Inflammatory macrophage (primary cell): ENCODE measurements at regions not wholly inside any gene's neighbourhood (a gene's known extent, or its start where the extent isn't known, plus 50 kb on each side); places are given as distances from the start of the nearest gene placed in this dataset.

Experiments
- DNase-seq, 2 donors: peaks; one replicate each; pipeline ENCODE4 v3.0.0-alpha.2; 2020 to 2022

- no peak for DNase-seq
Observed at GRCh38 chr9:82161876-82162275, 173.3 kb downstream of the SPATA31D1 start.

- DNase-seq: no peak
Observed at GRCh38 chr9:82164159-82164558, 175.6 kb downstream of the SPATA31D1 start.

GRCh38 chr9:82167296-82167695 is 178.7 kb downstream of the SPATA31D1 start:
- no peak for DNase-seq

- peak in 1 of 2 donors; percentile 23 for DNase-seq
Observed at GRCh38 chr9:82168585-82168984, 180.0 kb downstream of the SPATA31D1 start.

GRCh38 chr9:82170866-82171265 is 182.3 kb downstream of the SPATA31D1 start:
- peak; percentile 29 to 43 for DNase-seq

GRCh38 chr9:82171271-82171670 is 182.7 kb downstream of the SPATA31D1 start:
- no peak for DNase-seq

- no peak for DNase-seq
Observed at GRCh38 chr9:82180711-82181110, 192.1 kb downstream of the SPATA31D1 start.

GRCh38 chr9:82183181-82183860 is 194.7 kb downstream of the SPATA31D1 start:
- no peak for DNase-seq

- DNase-seq: no peak
Observed at GRCh38 chr9:82184524-82184923, 196.0 kb downstream of the SPATA31D1 start.

GRCh38 chr9:82188817-82189216 is 200.2 kb downstream of the SPATA31D1 start:
- no peak for DNase-seq

- DNase-seq: peak; percentile 18 to 35
Observed at GRCh38 chr9:82191082-82191770, 202.7 kb downstream of the SPATA31D1 start.

GRCh38 chr9:82192211-82192610 is 203.6 kb downstream of the SPATA31D1 start:
- no peak for DNase-seq

GRCh38 chr9:82196622-82197441 is 208.3 kb downstream of the SPATA31D1 start:
- no peak for DNase-seq

- DNase-seq: no peak
Observed at GRCh38 chr9:82201196-82201595, 212.6 kb downstream of the SPATA31D1 start.

- peak; percentile 7 to 21 for DNase-seq
Observed at GRCh38 chr9:82202808-82203207, 214.2 kb downstream of the SPATA31D1 start.

GRCh38 chr9:82206490-82206889 is 217.9 kb downstream of the SPATA31D1 start:
- DNase-seq: no peak

- DNase-seq: no peak
Observed at GRCh38 chr9:82206946-82207345, 218.4 kb downstream of the SPATA31D1 start.

- DNase-seq: no peak
Observed at GRCh38 chr9:82208741-82209450, 220.3 kb downstream of the SPATA31D1 start.

GRCh38 chr9:82209797-82210470 is 221.4 kb downstream of the SPATA31D1 start:
- DNase-seq: no peak

- DNase-seq: no peak
Observed at GRCh38 chr9:82212885-82213284, 224.3 kb downstream of the SPATA31D1 start.

GRCh38 chr9:82216435-82216834 is 227.9 kb downstream of the SPATA31D1 start:
- DNase-seq: no peak

GRCh38 chr9:82223442-82223841 is 234.9 kb downstream of the SPATA31D1 start:
- DNase-seq: no peak
